ENCODE measurements at regions not wholly inside any gene's neighbourhood (a gene's known extent, or its start where the extent isn't known, plus 50 kb on each side); places are given as distances from the start of the nearest gene placed in this dataset.
"Not testable (repeated sequence)": the region's sequence is repeated elsewhere in the genome, so short reads cannot be mapped to it uniquely, and the experiment has no call there.

DNA sequence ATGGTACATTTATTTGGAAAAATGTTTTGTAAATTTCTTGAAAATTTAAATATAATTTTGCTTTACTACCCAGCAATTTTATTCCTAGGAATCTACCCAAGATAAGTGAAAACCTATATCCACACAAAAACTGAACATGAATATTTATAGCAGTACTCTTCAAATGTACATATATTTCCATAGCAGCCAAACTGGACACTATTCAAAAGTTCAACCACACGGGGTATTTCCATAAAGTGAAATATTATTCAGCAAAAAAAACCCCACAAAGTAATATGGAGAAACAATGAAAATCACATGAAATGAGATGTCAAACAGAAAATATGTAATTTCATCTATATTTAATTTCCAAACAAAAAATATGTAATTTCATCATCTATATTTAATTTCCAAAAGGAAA lies 1247.6 kb upstream of the TMEFF2 start:
- Histone ChIP-seq H3K36me3 (replicated peaks in 1 of 2; ENCODE audit: control insufficient read depth in 1 of 2, insufficient read depth in 2 of 2, low read length in 2 of 2) (no peaks in the 10 kb centered on the region), H3K9ac (ENCODE audit: insufficient read depth, low read length, poor library complexity, severe bottlenecking) (no peak overlapping the region), H3K79me2 (ENCODE audit: insufficient read depth, low read length) (no peaks in the 10 kb centered on the region), H3K4me3 (replicated peaks in 1 of 3; ENCODE audit: low read depth in 2 of 3, low read length in 3 of 3) (no peak overlapping the region), H2AFZ (ENCODE audit: insufficient read depth, low read depth, low read length, poor library complexity, severe bottlenecking) (no peak overlapping the region), H3K4me2 (replicated peaks; ENCODE audit: extremely low read depth, low read length, poor library complexity, severe bottlenecking) (no peak overlapping the region), H4K20me1 (ENCODE audit: insufficient read depth, low read length) (no peaks in the 10 kb centered on the region), H3K27me3 (ENCODE audit: control insufficient read depth in 2 of 2, insufficient read depth in 2 of 2, low read length in 2 of 2) (no peaks in the 10 kb centered on the region), H3K27ac (ENCODE audit: low read depth in 1 of 2, low read length in 2 of 2) (no peak overlapping the region), H3K9me3 (replicated peaks in 1 of 2; ENCODE audit: control insufficient read depth in 1 of 2, insufficient read depth in 1 of 2, low read length in 2 of 2) (no peaks in the 10 kb centered on the region), H3K4me1 (ENCODE audit: control insufficient read depth in 1 of 2, insufficient read depth in 2 of 2, low read length in 2 of 2) (no peaks in the 10 kb centered on the region)
- no peaks in the 10 kb centered on the region for H3K36me3 Mint-ChIP-seq
- no peak for DNase-seq
- peaks cover 0 to 2% (median 1%) of the 10 kb centered on the region in 7 donors for H3K9me3 Mint-ChIP-seq
- intact Hi-C loops (cut with micrococcal nuclease): no loop called here
- H3K27me3 Mint-ChIP-seq (ENCODE audit: low read depth in 3 of 3): no peaks in the 10 kb centered on the region
- no CpG with 5 or more reads among the region's 1 CpG for WGBS (ENCODE audit: insufficient coverage)
- TF ChIP-seq, protein P1, sequence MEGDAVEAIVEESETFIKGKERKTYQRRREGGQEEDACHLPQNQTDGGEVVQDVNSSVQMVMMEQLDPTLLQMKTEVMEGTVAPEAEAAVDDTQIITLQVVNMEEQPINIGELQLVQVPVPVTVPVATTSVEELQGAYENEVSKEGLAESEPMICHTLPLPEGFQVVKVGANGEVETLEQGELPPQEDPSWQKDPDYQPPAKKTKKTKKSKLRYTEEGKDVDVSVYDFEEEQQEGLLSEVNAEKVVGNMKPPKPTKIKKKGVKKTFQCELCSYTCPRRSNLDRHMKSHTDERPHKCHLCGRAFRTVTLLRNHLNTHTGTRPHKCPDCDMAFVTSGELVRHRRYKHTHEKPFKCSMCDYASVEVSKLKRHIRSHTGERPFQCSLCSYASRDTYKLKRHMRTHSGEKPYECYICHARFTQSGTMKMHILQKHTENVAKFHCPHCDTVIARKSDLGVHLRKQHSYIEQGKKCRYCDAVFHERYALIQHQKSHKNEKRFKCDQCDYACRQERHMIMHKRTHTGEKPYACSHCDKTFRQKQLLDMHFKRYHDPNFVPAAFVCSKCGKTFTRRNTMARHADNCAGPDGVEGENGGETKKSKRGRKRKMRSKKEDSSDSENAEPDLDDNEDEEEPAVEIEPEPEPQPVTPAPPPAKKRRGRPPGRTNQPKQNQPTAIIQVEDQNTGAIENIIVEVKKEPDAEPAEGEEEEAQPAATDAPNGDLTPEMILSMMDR (IDR thresholded peaks at IDR 0.05): no peak
- no peak overlapping the region for H3K4me3 Mint-ChIP-seq
- no peaks in the 10 kb centered on the region for H3K4me1 Mint-ChIP-seq
- no peak overlapping the region for H3K27ac Mint-ChIP-seq

DNA sequence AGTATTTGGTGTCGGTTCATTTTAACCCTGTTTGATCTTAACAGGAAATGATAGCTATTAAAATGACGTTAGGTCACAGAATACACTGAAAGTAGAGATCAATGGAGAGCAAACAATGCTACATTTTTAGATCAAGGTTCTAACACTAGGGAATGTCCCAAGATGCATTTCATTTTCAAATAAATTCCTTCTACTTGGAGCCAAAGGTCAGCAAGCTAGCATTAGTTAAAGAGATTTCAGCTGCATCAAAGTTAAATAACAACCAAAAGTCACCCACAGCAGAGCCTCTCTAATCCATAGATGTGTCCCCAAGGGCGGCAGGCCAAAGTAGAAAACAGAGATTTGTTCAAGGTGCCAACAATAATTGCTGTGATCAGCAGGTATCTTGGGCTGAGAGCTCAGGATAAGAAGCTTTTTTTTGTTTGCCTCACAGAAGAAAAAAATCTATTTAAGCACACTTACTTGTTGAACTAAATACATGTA lies 1233.6 kb upstream of the TMEFF2 start:
- Mint-ChIP-seq H3K9me3 (peaks cover 0 to 13% (median 5%) of the 10 kb centered on the region in 7 donors), H3K27ac (no peak overlapping the region), H3K4me1 (no peaks in the 10 kb centered on the region), H3K4me3 (no peak overlapping the region), H3K36me3 (no peaks in the 10 kb centered on the region), H3K27me3 (ENCODE audit: low read depth in 3 of 3) (no peaks in the 10 kb centered on the region)
- DNase-seq: no peak
- no peaks in the 10 kb centered on the region for H3K4me1 ChIP-seq (ENCODE audit: control insufficient read depth in 1 of 2, insufficient read depth in 2 of 2, low read length in 2 of 2)
- no peak overlapping the region for H3K9ac ChIP-seq (ENCODE audit: insufficient read depth, low read length, poor library complexity, severe bottlenecking)
- H3K27ac ChIP-seq (ENCODE audit: low read depth in 1 of 2, low read length in 2 of 2): no peak overlapping the region
- no peaks in the 10 kb centered on the region for H3K27me3 ChIP-seq (ENCODE audit: control insufficient read depth in 2 of 2, insufficient read depth in 2 of 2, low read length in 2 of 2)
- H3K9me3 ChIP-seq (replicated peaks in 1 of 2; ENCODE audit: control insufficient read depth in 1 of 2, insufficient read depth in 1 of 2, low read length in 2 of 2): no peaks in the 10 kb centered on the region
- H4K20me1 ChIP-seq (ENCODE audit: insufficient read depth, low read length): no peaks in the 10 kb centered on the region
- no peaks in the 10 kb centered on the region for H3K36me3 ChIP-seq (replicated peaks in 1 of 2; ENCODE audit: control insufficient read depth in 1 of 2, insufficient read depth in 2 of 2, low read length in 2 of 2)
- TF ChIP-seq, protein P1 (IDR thresholded peaks at IDR 0.05): no peak
- H3K4me3 ChIP-seq (replicated peaks in 1 of 3; ENCODE audit: low read depth in 2 of 3, low read length in 3 of 3): no peak overlapping the region
- intact Hi-C loops (cut with micrococcal nuclease): no loop called here
- H2AFZ ChIP-seq (ENCODE audit: insufficient read depth, low read depth, low read length, poor library complexity, severe bottlenecking): no peak overlapping the region
- H3K4me2 ChIP-seq (replicated peaks; ENCODE audit: extremely low read depth, low read length, poor library complexity, severe bottlenecking): no peak overlapping the region
- no peaks in the 10 kb centered on the region for H3K79me2 ChIP-seq (ENCODE audit: insufficient read depth, low read length)
- no CpG with 5 or more reads among the region's 3 CpGs for WGBS (ENCODE audit: insufficient coverage)

DNA sequence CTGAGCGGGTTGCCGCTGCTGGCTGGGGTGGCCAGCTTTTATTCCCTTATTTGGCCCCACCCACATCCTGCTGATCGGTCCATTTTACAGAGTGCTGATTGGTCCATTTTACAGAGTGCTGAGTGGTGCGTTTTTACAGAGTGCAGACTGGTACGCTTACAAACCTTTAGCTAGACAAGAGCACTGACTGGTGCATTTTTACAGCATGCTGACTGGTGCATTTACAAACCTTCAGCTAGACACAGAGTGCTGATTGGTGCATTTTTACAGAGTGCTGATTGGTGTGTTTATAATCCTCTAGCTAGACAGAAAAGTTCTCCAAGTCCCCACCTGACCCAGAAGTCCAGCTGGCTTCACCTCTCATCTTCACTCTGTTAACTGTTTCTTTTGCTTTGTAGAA lies 1217.6 kb upstream of the TMEFF2 start:
- intact Hi-C loops (cut with micrococcal nuclease); H3K36me3 Mint-ChIP-seq: not testable (repeated sequence)
- WGBS (ENCODE audit: insufficient coverage): 96% methylated on average over 5 of the region's 5 CpGs

More for the DNA sequence above, 1217.6 kb upstream of the TMEFF2 start:
- H3K4me2 ChIP-seq (replicated peaks; ENCODE audit: extremely low read depth, low read length, poor library complexity, severe bottlenecking); H3K4me3 Mint-ChIP-seq; H3K36me3 ChIP-seq (replicated peaks in 1 of 2; ENCODE audit: control insufficient read depth in 1 of 2, insufficient read depth in 2 of 2, low read length in 2 of 2); H3K27me3 ChIP-seq (ENCODE audit: control insufficient read depth in 2 of 2, insufficient read depth in 2 of 2, low read length in 2 of 2); H3K27ac Mint-ChIP-seq; DNase-seq; H3K4me1 ChIP-seq (ENCODE audit: control insufficient read depth in 1 of 2, insufficient read depth in 2 of 2, low read length in 2 of 2); H3K27ac ChIP-seq (ENCODE audit: low read depth in 1 of 2, low read length in 2 of 2); H3K9ac ChIP-seq (ENCODE audit: insufficient read depth, low read length, poor library complexity, severe bottlenecking); H4K20me1 ChIP-seq (ENCODE audit: insufficient read depth, low read length); H3K27me3 Mint-ChIP-seq (ENCODE audit: low read depth in 3 of 3); H2AFZ ChIP-seq (ENCODE audit: insufficient read depth, low read depth, low read length, poor library complexity, severe bottlenecking); H3K79me2 ChIP-seq (ENCODE audit: insufficient read depth, low read length); H3K4me3 ChIP-seq (replicated peaks in 1 of 3; ENCODE audit: low read depth in 2 of 3, low read length in 3 of 3); H3K4me1 Mint-ChIP-seq; H3K9me3 ChIP-seq (replicated peaks in 1 of 2; ENCODE audit: control insufficient read depth in 1 of 2, insufficient read depth in 1 of 2, low read length in 2 of 2): not testable (repeated sequence)
- peaks cover 1 to 19% (median 8%) of the 10 kb centered on the region in 7 donors for H3K9me3 Mint-ChIP-seq

All from CD14-positive monocyte (primary cell).